ACC112 (cell line): ENCODE measurements at regions not wholly inside any gene's neighbourhood (a gene's known extent, or its start where the extent isn't known, plus 50 kb on each side); places are given as distances from the start of the nearest gene placed in this dataset.

Source experiments
- H2AFZ ChIP-seq: fragments of 200-600 bp; sonication (generic); one replicate; pipeline ENCODE4 v1.6.0; 2017; ENCODE audit warnings: antibody characterized with exemption, low read length; ENCODE audit not compliant: unreplicated experiment
- H3K27ac ChIP-seq: fragments of 200-600 bp; sonication (generic); 2 replicates; pipeline ENCODE4 v1.5.1; 2014; ENCODE audit warnings: low read depth, mild to moderate bottlenecking, antibody characterized with exemption, low read length, moderate library complexity
- H3K27me3 ChIP-seq: fragments of 200-600 bp; sonication (generic); 2 replicates; pipeline ENCODE4 v1.6.1; 2014; ENCODE audit warnings: mild to moderate bottlenecking, antibody characterized with exemption, low read length, moderate library complexity, mixed read lengths; ENCODE audit not compliant: insufficient read depth
- H3K36me3 ChIP-seq: fragments of 200-600 bp; sonication (generic); 2 replicates; pipeline ENCODE4 v1.6.1; 2016; ENCODE audit warnings: mild to moderate bottlenecking, antibody characterized with exemption, low read length, moderate library complexity, mixed read lengths; ENCODE audit not compliant: insufficient read depth
- H3K4me1 ChIP-seq: fragments of 200-600 bp; sonication (generic); one replicate; pipeline ENCODE4 v1.6.1; 2016; ENCODE audit warnings: low read length, mixed read lengths; ENCODE audit not compliant: insufficient read depth, unreplicated experiment, control insufficient read depth
- H3K4me3 ChIP-seq: fragments of 200-600 bp; sonication (generic); 2 replicates; pipeline ENCODE4 v1.5.1; 2014; ENCODE audit warnings: mild to moderate bottlenecking, low read depth, low read length
- H3K79me2 ChIP-seq: fragments of 200-600 bp; sonication (generic); one replicate; pipeline ENCODE4 v1.6.0; 2016; ENCODE audit warnings: low read length; ENCODE audit not compliant: control insufficient read depth, unreplicated experiment, insufficient read depth

DNA sequence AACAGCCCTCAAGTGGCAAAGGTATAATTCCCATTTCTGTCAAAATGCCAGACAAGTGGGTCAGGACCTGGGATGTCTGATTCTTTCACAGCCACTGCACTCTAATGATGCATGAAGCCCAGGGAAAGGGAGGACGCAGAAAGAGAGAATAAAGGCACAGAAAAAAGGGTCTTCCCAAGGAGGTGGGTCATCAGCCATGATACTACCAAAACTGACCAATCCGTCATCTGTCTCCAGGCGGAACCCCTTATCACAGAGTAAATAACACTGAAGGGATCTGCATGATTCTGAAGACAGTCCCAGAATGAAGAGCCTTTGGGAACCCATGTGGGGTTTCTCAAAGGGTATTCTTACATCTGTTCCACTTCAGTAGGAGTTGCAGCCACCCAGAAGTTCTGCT, 73.8 kb upstream of the OPCML start:
- no peak overlapping the region for H3K4me3 ChIP-seq
- H3K4me1 ChIP-seq, result no peaks in the 10 kb centered on the region
- no peak overlapping the region for H3K27ac ChIP-seq
- no peaks in the 10 kb centered on the region for H3K36me3 ChIP-seq
- H3K27me3 ChIP-seq, result no peaks in the 10 kb centered on the region
- H3K79me2 ChIP-seq, result no peaks in the 10 kb centered on the region
- no peak overlapping the region for H2AFZ ChIP-seq

DNA sequence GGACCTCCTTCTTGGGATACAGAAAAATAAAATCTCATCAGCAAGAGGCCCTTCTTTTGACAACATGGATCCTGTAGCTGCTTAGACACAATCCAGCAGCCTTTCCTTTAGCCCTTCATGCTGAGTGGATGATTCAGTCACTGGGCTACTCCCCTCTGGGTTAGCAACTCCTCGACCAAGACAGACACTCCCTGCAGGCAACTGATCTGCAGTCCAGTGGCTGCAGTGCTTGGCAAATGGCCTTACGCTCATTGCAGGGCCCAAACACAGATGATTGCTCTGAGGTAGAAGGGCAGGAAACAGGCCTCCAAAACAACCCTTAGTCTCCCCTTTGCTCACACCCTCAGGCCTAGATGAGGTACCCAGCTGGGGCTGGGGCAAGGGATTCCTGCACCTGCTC, 73.2 kb upstream of the OPCML start:
- Histone ChIP-seq H3K4me3 (no peak overlapping the region), H2AFZ (no peak overlapping the region), H3K27me3 (no peaks in the 10 kb centered on the region), H3K27ac (no peak overlapping the region), H3K36me3 (no peaks in the 10 kb centered on the region), H3K79me2 (no peaks in the 10 kb centered on the region), H3K4me1 (no peaks in the 10 kb centered on the region)

DNA sequence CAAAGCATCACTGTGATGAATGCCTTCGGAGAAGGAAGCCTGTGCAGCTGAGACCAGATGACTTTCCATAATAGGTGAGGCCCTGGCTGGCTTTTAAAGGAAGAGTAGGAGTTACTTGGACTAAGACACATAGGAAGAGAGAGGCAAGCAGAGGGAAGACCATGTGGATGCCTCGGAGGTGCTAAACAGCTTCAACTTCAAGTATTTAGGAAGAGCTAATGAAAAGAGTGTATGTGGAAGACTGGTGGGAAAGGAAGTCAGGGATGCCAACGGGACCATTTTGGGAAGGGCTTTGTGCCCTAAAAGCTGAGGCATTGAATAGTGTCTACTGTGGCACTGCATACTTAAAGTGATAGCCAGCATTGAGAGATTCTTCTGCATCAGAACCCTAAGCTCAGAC, 69.3 kb upstream of the OPCML start:
- Histone ChIP-seq H3K36me3 (no peaks in the 10 kb centered on the region), H3K4me3 (no peak overlapping the region), H3K4me1 (no peaks in the 10 kb centered on the region), H3K79me2 (no peaks in the 10 kb centered on the region), H3K27ac (no peak overlapping the region), H3K27me3 (no peaks in the 10 kb centered on the region), H2AFZ (no peak overlapping the region)

- no peaks in the 10 kb centered on the region for H3K79me2 ChIP-seq
- H3K27me3 ChIP-seq, result no peaks in the 10 kb centered on the region
- no peaks in the 10 kb centered on the region for H3K36me3 ChIP-seq
- no peak overlapping the region for H2AFZ ChIP-seq
- no peak overlapping the region for H3K27ac ChIP-seq
- no peaks in the 10 kb centered on the region for H3K4me1 ChIP-seq
- no peak overlapping the region for H3K4me3 ChIP-seq
Observed at GRCh38 chr11:133600786-133601185, 68.5 kb upstream of the OPCML start.

- no peaks in the 10 kb centered on the region for H3K4me1 ChIP-seq
- no peaks in the 10 kb centered on the region for H3K79me2 ChIP-seq
- H3K27ac ChIP-seq, result no peak overlapping the region
- no peak overlapping the region for H2AFZ ChIP-seq
- no peaks in the 10 kb centered on the region for H3K27me3 ChIP-seq
- H3K4me3 ChIP-seq, result no peak overlapping the region
- no peaks in the 10 kb centered on the region for H3K36me3 ChIP-seq
Observed at GRCh38 chr11:133600306-133600705, 68.0 kb upstream of the OPCML start.

- no peak overlapping the region for H3K4me3 ChIP-seq
- no peaks in the 10 kb centered on the region for H3K4me1 ChIP-seq
- no peaks in the 10 kb centered on the region for H3K36me3 ChIP-seq
- H3K27ac ChIP-seq, result no peak overlapping the region
- H2AFZ ChIP-seq, result no peak overlapping the region
- H3K79me2 ChIP-seq, result no peaks in the 10 kb centered on the region
- no peaks in the 10 kb centered on the region for H3K27me3 ChIP-seq
Observed at GRCh38 chr11:133598906-133599305, 66.6 kb upstream of the OPCML start.

DNA sequence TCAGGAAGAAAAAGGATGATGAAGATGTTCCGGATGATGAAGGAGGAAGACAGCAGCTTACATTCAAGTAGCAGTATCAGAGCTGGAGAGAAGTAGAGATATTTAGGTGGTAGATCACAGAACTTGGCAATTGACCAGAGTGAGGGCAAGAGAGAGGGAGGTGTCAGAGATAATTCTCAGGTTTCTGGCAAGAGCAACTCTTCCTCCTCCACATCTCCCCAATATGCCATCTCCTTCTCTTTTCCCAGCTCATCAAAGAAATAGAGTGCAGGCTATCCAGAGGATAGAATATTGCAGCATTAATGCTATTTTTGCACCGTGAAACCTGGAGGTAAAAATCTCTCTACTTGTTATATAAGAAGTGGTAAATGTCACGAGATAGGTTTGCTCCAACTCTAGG, 64.9 kb upstream of the OPCML start:
- no peaks in the 10 kb centered on the region for H3K36me3 ChIP-seq
- H3K4me3 ChIP-seq, result no peak overlapping the region
- no peaks in the 10 kb centered on the region for H3K79me2 ChIP-seq
- H3K4me1 ChIP-seq, result no peaks in the 10 kb centered on the region
- no peaks in the 10 kb centered on the region for H3K27me3 ChIP-seq
- no peak overlapping the region for H2AFZ ChIP-seq
- no peak overlapping the region for H3K27ac ChIP-seq

DNA sequence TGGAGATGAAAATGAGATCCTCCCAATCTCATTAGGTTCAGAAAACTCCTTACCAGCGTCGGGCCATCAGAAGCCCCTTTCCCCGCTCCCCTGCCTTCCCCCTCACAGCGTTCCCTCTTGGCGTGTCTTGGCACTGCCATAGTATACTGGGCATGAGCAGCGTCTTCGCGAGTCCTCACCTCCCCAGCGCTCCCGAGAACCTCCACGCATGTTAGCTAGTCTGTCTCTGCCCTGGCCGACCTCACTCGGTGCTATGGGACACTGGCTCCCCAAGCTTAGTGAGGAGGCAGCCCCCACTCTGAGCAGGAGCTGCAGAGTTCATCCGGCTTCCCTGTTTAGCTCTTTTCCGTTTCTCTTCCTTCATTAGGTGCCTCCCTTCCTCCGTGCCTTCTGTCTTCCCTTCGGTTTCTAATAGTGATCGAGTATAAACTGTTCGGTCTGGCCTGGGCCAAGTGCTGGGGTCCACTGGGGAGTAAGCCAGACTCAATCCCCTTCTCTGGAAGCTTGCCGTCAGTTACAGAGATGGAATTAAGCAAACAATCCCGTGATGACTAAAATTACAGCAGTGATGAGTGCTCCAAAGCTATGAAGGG, 63.8 kb upstream of the OPCML start:
- Histone ChIP-seq H3K27ac (no peak overlapping the region), H3K36me3 (no peaks in the 10 kb centered on the region), H3K27me3 (no peaks in the 10 kb centered on the region), H3K4me3 (no peak overlapping the region), H3K79me2 (no peaks in the 10 kb centered on the region), H3K4me1 (no peaks in the 10 kb centered on the region), H2AFZ (no peak overlapping the region)

DNA sequence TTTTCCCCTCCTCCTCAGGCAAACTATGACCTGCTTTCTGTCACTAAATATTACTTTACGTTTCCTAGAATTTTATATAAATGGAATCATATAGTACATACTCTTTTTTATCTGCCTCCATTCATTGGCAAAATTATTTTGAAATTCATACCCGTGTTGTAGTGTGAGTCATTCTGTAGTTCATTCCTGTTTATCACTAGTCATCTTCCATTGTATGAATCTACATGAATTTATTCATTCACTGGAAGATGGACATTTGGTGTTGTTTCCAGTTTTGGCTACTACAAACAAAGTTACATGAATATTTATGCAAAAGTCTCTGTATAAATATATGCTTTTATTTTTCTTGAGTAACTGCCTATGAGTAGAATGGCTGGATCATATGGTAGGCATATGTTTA, 60.7 kb upstream of the OPCML start:
- H3K36me3 ChIP-seq, result no peaks in the 10 kb centered on the region
- no peaks in the 10 kb centered on the region for H3K4me1 ChIP-seq
- no peaks in the 10 kb centered on the region for H3K79me2 ChIP-seq
- no peak overlapping the region for H3K27ac ChIP-seq
- no peak overlapping the region for H3K4me3 ChIP-seq
- H2AFZ ChIP-seq, result no peak overlapping the region
- H3K27me3 ChIP-seq, result no peaks in the 10 kb centered on the region

DNA sequence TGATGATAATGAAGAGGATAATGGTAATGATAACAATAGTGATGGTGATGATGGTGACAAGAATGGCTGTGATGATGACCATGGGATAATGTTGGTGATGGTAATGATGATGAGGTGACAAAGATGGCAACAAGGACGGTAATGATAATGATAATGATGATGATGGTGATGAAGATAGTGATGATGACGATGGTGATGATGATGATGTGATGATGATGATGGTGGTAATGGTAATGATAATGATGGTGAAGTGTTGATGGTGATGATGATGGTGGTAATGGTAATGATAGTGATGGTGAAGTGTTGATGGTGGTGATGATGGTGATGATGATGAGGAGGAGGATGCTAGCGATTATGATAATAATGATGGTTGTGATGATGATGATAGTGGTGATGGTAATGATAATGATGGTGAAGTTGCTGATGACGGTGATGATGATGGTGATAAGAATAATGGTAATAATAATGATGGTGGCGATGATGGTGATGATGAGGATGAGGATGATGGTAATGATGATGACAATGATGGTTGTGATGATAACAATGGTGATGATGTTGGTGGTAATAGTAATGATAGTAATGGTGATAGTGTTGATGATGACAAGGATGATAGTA, 54.7 kb upstream of the OPCML start:
- no peak overlapping the region for H3K27ac ChIP-seq
- no peak overlapping the region for H3K4me3 ChIP-seq
- H3K4me1 ChIP-seq, result no peaks in the 10 kb centered on the region
- no peaks in the 10 kb centered on the region for H3K27me3 ChIP-seq
- no peaks in the 10 kb centered on the region for H3K36me3 ChIP-seq
- H2AFZ ChIP-seq, result no peak overlapping the region
- H3K79me2 ChIP-seq, result no peaks in the 10 kb centered on the region

DNA sequence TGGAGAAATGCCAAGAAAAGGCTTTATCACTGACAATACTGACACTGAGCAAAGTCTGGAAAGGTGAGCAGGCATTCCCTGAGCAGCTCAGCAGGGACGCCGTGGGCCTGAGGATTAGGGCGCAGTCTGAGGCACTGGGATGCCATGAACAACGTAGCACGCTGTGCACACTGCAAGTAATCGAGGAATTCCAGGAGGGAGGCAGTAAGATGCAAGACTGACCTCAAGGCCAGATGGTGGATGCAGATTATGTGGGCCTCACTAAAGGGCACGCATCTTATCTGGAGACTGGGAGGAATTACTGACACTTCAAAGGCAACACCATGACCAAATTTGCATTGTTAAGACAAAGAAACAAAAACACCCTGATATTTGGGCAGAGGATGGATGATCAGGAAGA, 50.4 kb upstream of the OPCML start:
- Histone ChIP-seq H3K27ac (no peak overlapping the region), H3K4me1 (no peaks in the 10 kb centered on the region), H3K27me3 (no peaks in the 10 kb centered on the region), H3K36me3 (no peaks in the 10 kb centered on the region), H3K79me2 (no peaks in the 10 kb centered on the region), H2AFZ (no peak overlapping the region), H3K4me3 (no peak overlapping the region)
